K562 (cell line): ENCODE measurements at regions not wholly inside any gene's neighbourhood (a gene's known extent, or its start where the extent isn't known, plus 50 kb on each side); places are given as distances from the start of the nearest gene placed in this dataset.

Experiments
- ATAC-seq: fragments of 200-7000 bp; cut with Tn5 transposase; 3 replicates; pipeline ENCODE4 v1.9.1; 2020; ENCODE audit warnings: moderate library complexity
- BruUV-seq: library from RNA; stranded (reverse); fragments of 400-500 nt; replicated peaks from 2 replicates; lab custom pipeline; 2021; lab: Mats Ljungman, UMichigan
- CTCF ChIA-PET: fragments of 300-600 bp; formaldehyde crosslinking; extraction: SDS; loops from one replicate; lab custom pipeline; 2021; ENCODE audit warnings: low intra/inter-chr PET ratio; lab: Yijun Ruan, JAX
- POLR2A ChIA-PET: fragments of 300-600, 350-650 bp; sonication (Branson Sonifier 250); formaldehyde crosslinking; extraction: SDS; loops from one replicate; lab custom pipeline; 2021; ENCODE audit warnings: antibody characterized with exemption, inconsistent platforms; lab: Yijun Ruan, JAX
- DNase-seq, 4 experiments: peaks; one replicate each; pipeline versions ENCODE4 v3.0.0 to v3.0.0-alpha.2; 2011 to 2018; ENCODE audit warnings: low spot score in 3 of 4, mixed read lengths in 3 of 4; ENCODE audit errors: extremely low read depth in 1 of 4
- FAIRE-seq: peaks from 2 replicates; lab custom pipeline; 2011; peaks lifted over from hg19 to GRCh38; lab: Jason Lieb, UNC
- H2AFZ ChIP-seq: 2 replicates; pipeline ENCODE4 v1.6.0; 2011; ENCODE audit warnings: low read depth, low read length, control low read depth, inconsistent platforms
- H3K27ac ChIP-seq: fragments of 200-600 bp; 3 replicates; pipeline ENCODE4 v1.8.0; 2011; ENCODE audit warnings: low read depth, mild to moderate bottlenecking, control low read depth, inconsistent platforms, low read length, moderate library complexity, mixed read lengths; ENCODE audit errors: extremely low read depth
- H3K27me3 ChIP-seq, 2 experiments: fragments of 300-600 bp in 1 of 2; 2 replicates in 1 of 2; 3 replicates in 1 of 2; pipeline versions ENCODE4 v1.6.0 to v1.8.0; 2011; ENCODE audit warnings: inconsistent platforms in 2 of 2, low read length in 2 of 2, mild to moderate bottlenecking in 1 of 2, mixed read lengths in 1 of 2, moderate library complexity in 1 of 2; ENCODE audit not compliant: control insufficient read depth in 2 of 2, insufficient read depth in 2 of 2
- H3K36me3 ChIP-seq: fragments of 300-600 bp; 3 replicates; pipeline ENCODE4 v1.8.0; 2011; ENCODE audit warnings: mild to moderate bottlenecking, low read length, inconsistent platforms; ENCODE audit not compliant: control insufficient read depth, insufficient read depth
- H3K4me1 ChIP-seq, 2 experiments: fragments of 200-600 bp in 1 of 2; replicated peaks in 1 of 2; 2 replicates in 1 of 2; 3 replicates in 1 of 2; pipeline versions ENCODE4 v1.5.1 to v1.8.0; 2011; ENCODE audit warnings: inconsistent platforms in 2 of 2, low read length in 2 of 2, mild to moderate bottlenecking in 1 of 2, mixed read lengths in 1 of 2, moderate library complexity in 1 of 2; ENCODE audit not compliant: control insufficient read depth in 2 of 2, insufficient read depth in 2 of 2
- H3K4me2 ChIP-seq: 2 replicates; pipeline ENCODE4 v1.6.1; 2011; ENCODE audit warnings: low read length, control low read depth, inconsistent platforms, mixed read lengths; ENCODE audit not compliant: insufficient read depth
- H3K4me3 ChIP-seq: fragments of 200-600 bp; sonication (generic), shearing (Covaris generic); 2 replicates; pipeline ENCODE4 v1.5.1; 2016; ENCODE audit warnings: control low read depth, inconsistent platforms
- H3K79me2 ChIP-seq: fragments of 200-600 bp; 3 replicates; pipeline ENCODE4 v1.8.0; 2011; ENCODE audit warnings: low read length, inconsistent platforms; ENCODE audit not compliant: control insufficient read depth, insufficient read depth
- H3K9ac ChIP-seq, 2 experiments: 2 replicates each; pipeline versions ENCODE4 v1.6.0 to v1.6.1; 2011; ENCODE audit warnings: low read depth in 2 of 2, low read length in 2 of 2, control low read depth in 1 of 2, inconsistent platforms in 1 of 2, mild to moderate bottlenecking in 1 of 2, mixed read lengths in 1 of 2; ENCODE audit not compliant: insufficient read depth in 1 of 2
- H3K9me1 ChIP-seq: one replicate; pipeline ENCODE4 v1.6.0; 2011; ENCODE audit warnings: inconsistent platforms, mild to moderate bottlenecking, low read length, moderate library complexity; ENCODE audit not compliant: control insufficient read depth, insufficient read depth
- H3K9me3 ChIP-seq: replicated peaks from 2 replicates; pipeline ENCODE4 v1.5.1; 2011; ENCODE audit warnings: low read depth, low read length, inconsistent platforms; ENCODE audit not compliant: control insufficient read depth, insufficient read depth
- H4K20me1 ChIP-seq: replicated peaks from 2 replicates; pipeline ENCODE4 v1.6.1; 2011; ENCODE audit warnings: low read length, inconsistent platforms, mixed read lengths; ENCODE audit not compliant: control insufficient read depth, insufficient read depth
- BHLHE40 ChIP-seq: IDR thresholded peaks from 2 replicates; pipeline ENCODE4 v1.6.1; 2011; ENCODE audit warnings: low read length, improper control_type of control experiment
- CHD1 ChIP-seq: fragments of 200-600 bp; sonication (generic); IDR thresholded peaks from one replicate; pipeline ENCODE4 v1.6.1; 2012; ENCODE audit warnings: mild to moderate bottlenecking, moderate library complexity, low read length, inconsistent platforms
- EGR1 ChIP-seq: fragments of 450-650 bp; conservative IDR thresholded peaks from 2 replicates; pipeline ENCODE4 v1.6.1; 2017; ENCODE audit warnings: mild to moderate bottlenecking
- EWSR1 ChIP-seq: fragments of 450-650 bp; IDR thresholded peaks from 2 replicates; pipeline ENCODE4 v1.6.1; 2018; ENCODE audit warnings: borderline replicate concordance, mild to moderate bottlenecking, low read depth, moderate library complexity; ENCODE audit not compliant: partially characterized antibody
- FOXA1 ChIP-seq: fragments of 450-650 bp; IDR thresholded peaks from 2 replicates; pipeline ENCODE4 v1.6.1; 2016; ENCODE audit warnings: mild to moderate bottlenecking, borderline replicate concordance
- HMGN3 ChIP-seq: IDR thresholded peaks from 2 replicates; pipeline ENCODE4 v1.6.1; 2011; ENCODE audit warnings: borderline replicate concordance, low read depth, mild to moderate bottlenecking, mixed read lengths, low read length; ENCODE audit not compliant: insufficient read length; ENCODE audit errors: extremely low read depth
- IRF2 ChIP-seq: sonication (generic); formaldehyde crosslinking; IDR thresholded peaks from 2 replicates; pipeline ENCODE4 v1.8.1; 2022; ENCODE audit warnings: mild to moderate bottlenecking, missing genetic modification reagents
- PHF20 ChIP-seq: fragments of 450-650 bp; IDR thresholded peaks from 2 replicates; pipeline ENCODE4 v1.6.1; 2018; ENCODE audit not compliant: partially characterized antibody
- POU5F1 ChIP-seq: fragments of 150-350 bp; IDR thresholded peaks from 2 replicates; pipeline ENCODE4 v1.6.1; 2014; ENCODE audit warnings: borderline replicate concordance, low read length, low read depth, mild to moderate bottlenecking; ENCODE audit not compliant: partially characterized antibody
- RBBP5 ChIP-seq: fragments of 200-600 bp; sonication (generic); IDR thresholded peaks from 2 replicates; pipeline ENCODE4 v1.6.1; 2012; ENCODE audit warnings: borderline replicate concordance, mild to moderate bottlenecking, low read length, control low read depth, inconsistent platforms; ENCODE audit not compliant: insufficient read depth, poor library complexity, severe bottlenecking
- RBM34 ChIP-seq: fragments of 200-400 bp; formaldehyde crosslinking; IDR thresholded peaks from 2 replicates; pipeline ENCODE4 v1.6.1; 2018; ENCODE audit warnings: low read length, borderline replicate concordance; ENCODE audit not compliant: insufficient read depth
- RCOR1 ChIP-seq, 2 experiments: IDR thresholded peaks; 2 replicates each; pipeline ENCODE4 v1.6.1; 2012; ENCODE audit warnings: low read depth in 2 of 2, low read length in 2 of 2, borderline replicate concordance in 1 of 2, improper control_type of control experiment in 1 of 2
- ZSCAN32 ChIP-seq: fragments of 450-650 bp; formaldehyde crosslinking; IDR thresholded peaks from 2 replicates; pipeline ENCODE4 v1.4.0; 2020; ENCODE audit warnings: mild to moderate bottlenecking, moderate library complexity
- in situ Hi-C: fragments of 300-500 bp; cut with MboI; formaldehyde crosslinking; loops from 4 replicates; pipeline ENCODE4 v1.15.0; 2018; ENCODE audit warnings: inconsistent platforms, mixed read lengths
- intact Hi-C: fragments of 100-400 bp; cut with micrococcal nuclease; formaldehyde crosslinking; loops from 2 replicates; pipeline ENCODE4 v1.14.2; 2022

DNA sequence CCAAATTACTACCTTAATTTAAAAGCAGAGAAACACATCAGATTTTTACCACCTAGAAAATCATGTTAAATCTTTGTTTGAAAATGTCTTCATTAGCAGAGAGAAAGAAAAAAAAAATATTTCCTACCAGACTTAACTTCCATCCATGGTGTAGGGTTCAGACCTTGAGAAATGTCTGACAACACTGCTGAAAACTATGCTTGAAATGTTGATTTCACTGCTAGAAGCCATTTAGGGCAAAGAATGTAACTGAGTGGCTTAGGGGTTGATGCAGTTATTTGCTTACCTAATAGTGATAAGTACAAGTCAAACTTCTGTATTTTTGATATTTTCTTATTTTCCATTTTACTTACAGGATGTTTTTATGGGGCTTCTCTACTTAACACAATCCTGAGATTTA is 495.6 kb upstream of the NEGR1 start:
- Histone ChIP-seq H3K36me3 (no peaks in the 10 kb centered on the region), H3K4me2 (no peak overlapping the region), H3K9me3 (no peaks in the 10 kb centered on the region), H3K4me3 (no peak overlapping the region), H2AFZ (no peak overlapping the region), H3K79me2 (no peaks in the 10 kb centered on the region), H3K27me3 (no peaks in the 10 kb centered on the region), H3K4me1 (no peaks in the 10 kb centered on the region), H4K20me1 (no peaks in the 10 kb centered on the region), H3K27ac (no peak overlapping the region), H3K9ac (no peak overlapping the region), H3K9me1 (no peaks in the 10 kb centered on the region)
- BruUV-seq, result no TSS peak
- in situ Hi-C loops, result no loop called here
- intact Hi-C loops, result no loop called here
- DNase-seq (no peak), FAIRE-seq (no peak), ATAC-seq (no peak)
- TF ChIP-seq RBBP5, result no peak
- no peak for TF ChIP-seq PHF20
- no peak for TF ChIP-seq FOXA1
- no peak for TF ChIP-seq EGR1
- no peak for TF ChIP-seq BHLHE40
- no peak for TF ChIP-seq RBM34
- no peak for TF ChIP-seq EWSR1
- TF ChIP-seq ZSCAN32 (CRISPR knock-in tag), result no peak
- no peak for TF ChIP-seq IRF2
- no peak for TF ChIP-seq POU5F1
- no peak for TF ChIP-seq CHD1
- no peak for TF ChIP-seq RCOR1 (IDR thresholded peaks at IDR 0.05; ENCODE audit: borderline replicate concordance in 1 of 2, low read depth in 2 of 2, low read length in 2 of 2)
- no peak for TF ChIP-seq HMGN3
- ChIA-PET CTCF (no interaction called here), POLR2A (no interaction called here)
